SK-N-SH (cell line): ENCODE measurements at regions not wholly inside any gene's neighbourhood (a gene's known extent, or its start where the extent isn't known, plus 50 kb on each side); places are given as distances from the start of the nearest gene placed in this dataset.

Experiments used
- EP300 ChIP-seq, 2 experiments: IDR thresholded peaks; 2 replicates each; pipeline versions ENCODE4 v1.4.0 to v1.6.1; 2012; ENCODE audit warnings: borderline replicate concordance in 1 of 2, low read depth in 1 of 2, low read length in 1 of 2
- FOSL2 ChIP-seq: IDR thresholded peaks from 2 replicates; pipeline ENCODE4 v1.4.0; 2012; ENCODE audit warnings: low read depth, mild to moderate bottlenecking, moderate library complexity, borderline replicate concordance
- GABPA ChIP-seq: IDR thresholded peaks from 2 replicates; pipeline ENCODE4 v1.4.0; 2012; ENCODE audit warnings: low read depth, mild to moderate bottlenecking
- NFIC ChIP-seq: IDR thresholded peaks from 2 replicates; pipeline ENCODE4 v1.4.0; 2012; ENCODE audit warnings: borderline replicate concordance
- POLR2AphosphoS5 ChIP-seq: IDR thresholded peaks from 2 replicates; pipeline ENCODE4 v1.6.1; 2012; ENCODE audit warnings: low read depth, low read length
- RCOR1 ChIP-seq: fragments of 150-350 bp; IDR thresholded peaks from 2 replicates; pipeline ENCODE4 v1.6.1; 2017; ENCODE audit warnings: antibody characterized with exemption, low read length
- RFX5 ChIP-seq: IDR thresholded peaks from 2 replicates; pipeline ENCODE4 v1.6.1; 2012; ENCODE audit warnings: mild to moderate bottlenecking, improper control_type of control experiment, low read length
- YY1 ChIP-seq: IDR thresholded peaks from 2 replicates; pipeline ENCODE4 v1.4.0; 2012; ENCODE audit warnings: low read depth, mild to moderate bottlenecking
- TF ChIP-seq, protein P1 (sequence below): fragments of 150-350 bp; IDR thresholded peaks from 2 replicates; pipeline ENCODE4 v1.6.1; 2017; ENCODE audit warnings: antibody characterized with exemption, low read length, low read depth, borderline replicate concordance
- TF ChIP-seq, protein P2 (sequence below): fragments of 200-600 bp; sonication (generic); IDR thresholded peaks from 2 replicates; pipeline ENCODE4 v1.6.1; 2017; ENCODE audit warnings: antibody characterized with exemption, mild to moderate bottlenecking, moderate library complexity
- TF ChIP-seq, protein P3 (sequence below): IDR thresholded peaks from 2 replicates; pipeline ENCODE4 v1.6.1; 2012; ENCODE audit warnings: mild to moderate bottlenecking, low read depth, low read length, moderate library complexity
- TF ChIP-seq, protein P4 (sequence below): IDR thresholded peaks from 2 replicates; pipeline ENCODE4; 2012

DNA sequence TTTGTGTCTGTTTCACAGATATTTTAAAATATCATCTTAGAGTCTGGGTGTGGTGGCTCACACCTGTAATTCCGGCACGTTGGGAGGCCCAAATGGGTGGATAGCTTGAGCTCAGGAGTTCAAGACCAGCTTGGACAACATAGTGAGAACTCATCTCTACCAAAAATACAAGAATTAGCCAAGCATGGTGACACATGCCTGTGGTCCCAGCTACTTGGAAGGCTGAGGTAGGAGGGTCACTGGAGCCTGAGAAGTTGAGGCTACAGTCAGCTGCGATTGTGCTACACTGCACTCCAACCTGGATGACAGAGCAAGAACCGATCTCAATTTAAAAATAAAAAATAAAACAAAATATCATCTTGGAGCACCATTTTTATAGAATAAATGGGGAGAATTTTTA is 1247.6 kb upstream of the MIR17HG start:
- TF ChIP-seq NFIC (no peak), YY1 (no peak), FOSL2 (no peak), RFX5 (no peak), EP300 (IDR thresholded peaks at IDR 0.05; ENCODE audit: borderline replicate concordance in 1 of 2, low read depth in 1 of 2, low read length in 1 of 2) (no peak), RCOR1 (no peak), POLR2AphosphoS5 (no peak), GABPA (no peak)
- TF ChIP-seq, protein P1, sequence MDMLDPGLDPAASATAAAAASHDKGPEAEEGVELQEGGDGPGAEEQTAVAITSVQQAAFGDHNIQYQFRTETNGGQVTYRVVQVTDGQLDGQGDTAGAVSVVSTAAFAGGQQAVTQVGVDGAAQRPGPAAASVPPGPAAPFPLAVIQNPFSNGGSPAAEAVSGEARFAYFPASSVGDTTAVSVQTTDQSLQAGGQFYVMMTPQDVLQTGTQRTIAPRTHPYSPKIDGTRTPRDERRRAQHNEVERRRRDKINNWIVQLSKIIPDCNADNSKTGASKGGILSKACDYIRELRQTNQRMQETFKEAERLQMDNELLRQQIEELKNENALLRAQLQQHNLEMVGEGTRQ, result no peak
- TF ChIP-seq, protein P2, sequence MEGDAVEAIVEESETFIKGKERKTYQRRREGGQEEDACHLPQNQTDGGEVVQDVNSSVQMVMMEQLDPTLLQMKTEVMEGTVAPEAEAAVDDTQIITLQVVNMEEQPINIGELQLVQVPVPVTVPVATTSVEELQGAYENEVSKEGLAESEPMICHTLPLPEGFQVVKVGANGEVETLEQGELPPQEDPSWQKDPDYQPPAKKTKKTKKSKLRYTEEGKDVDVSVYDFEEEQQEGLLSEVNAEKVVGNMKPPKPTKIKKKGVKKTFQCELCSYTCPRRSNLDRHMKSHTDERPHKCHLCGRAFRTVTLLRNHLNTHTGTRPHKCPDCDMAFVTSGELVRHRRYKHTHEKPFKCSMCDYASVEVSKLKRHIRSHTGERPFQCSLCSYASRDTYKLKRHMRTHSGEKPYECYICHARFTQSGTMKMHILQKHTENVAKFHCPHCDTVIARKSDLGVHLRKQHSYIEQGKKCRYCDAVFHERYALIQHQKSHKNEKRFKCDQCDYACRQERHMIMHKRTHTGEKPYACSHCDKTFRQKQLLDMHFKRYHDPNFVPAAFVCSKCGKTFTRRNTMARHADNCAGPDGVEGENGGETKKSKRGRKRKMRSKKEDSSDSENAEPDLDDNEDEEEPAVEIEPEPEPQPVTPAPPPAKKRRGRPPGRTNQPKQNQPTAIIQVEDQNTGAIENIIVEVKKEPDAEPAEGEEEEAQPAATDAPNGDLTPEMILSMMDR, result no peak
- TF ChIP-seq, protein P3, sequence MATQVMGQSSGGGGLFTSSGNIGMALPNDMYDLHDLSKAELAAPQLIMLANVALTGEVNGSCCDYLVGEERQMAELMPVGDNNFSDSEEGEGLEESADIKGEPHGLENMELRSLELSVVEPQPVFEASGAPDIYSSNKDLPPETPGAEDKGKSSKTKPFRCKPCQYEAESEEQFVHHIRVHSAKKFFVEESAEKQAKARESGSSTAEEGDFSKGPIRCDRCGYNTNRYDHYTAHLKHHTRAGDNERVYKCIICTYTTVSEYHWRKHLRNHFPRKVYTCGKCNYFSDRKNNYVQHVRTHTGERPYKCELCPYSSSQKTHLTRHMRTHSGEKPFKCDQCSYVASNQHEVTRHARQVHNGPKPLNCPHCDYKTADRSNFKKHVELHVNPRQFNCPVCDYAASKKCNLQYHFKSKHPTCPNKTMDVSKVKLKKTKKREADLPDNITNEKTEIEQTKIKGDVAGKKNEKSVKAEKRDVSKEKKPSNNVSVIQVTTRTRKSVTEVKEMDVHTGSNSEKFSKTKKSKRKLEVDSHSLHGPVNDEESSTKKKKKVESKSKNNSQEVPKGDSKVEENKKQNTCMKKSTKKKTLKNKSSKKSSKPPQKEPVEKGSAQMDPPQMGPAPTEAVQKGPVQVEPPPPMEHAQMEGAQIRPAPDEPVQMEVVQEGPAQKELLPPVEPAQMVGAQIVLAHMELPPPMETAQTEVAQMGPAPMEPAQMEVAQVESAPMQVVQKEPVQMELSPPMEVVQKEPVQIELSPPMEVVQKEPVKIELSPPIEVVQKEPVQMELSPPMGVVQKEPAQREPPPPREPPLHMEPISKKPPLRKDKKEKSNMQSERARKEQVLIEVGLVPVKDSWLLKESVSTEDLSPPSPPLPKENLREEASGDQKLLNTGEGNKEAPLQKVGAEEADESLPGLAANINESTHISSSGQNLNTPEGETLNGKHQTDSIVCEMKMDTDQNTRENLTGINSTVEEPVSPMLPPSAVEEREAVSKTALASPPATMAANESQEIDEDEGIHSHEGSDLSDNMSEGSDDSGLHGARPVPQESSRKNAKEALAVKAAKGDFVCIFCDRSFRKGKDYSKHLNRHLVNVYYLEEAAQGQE, result no peak
- TF ChIP-seq, protein P4, sequence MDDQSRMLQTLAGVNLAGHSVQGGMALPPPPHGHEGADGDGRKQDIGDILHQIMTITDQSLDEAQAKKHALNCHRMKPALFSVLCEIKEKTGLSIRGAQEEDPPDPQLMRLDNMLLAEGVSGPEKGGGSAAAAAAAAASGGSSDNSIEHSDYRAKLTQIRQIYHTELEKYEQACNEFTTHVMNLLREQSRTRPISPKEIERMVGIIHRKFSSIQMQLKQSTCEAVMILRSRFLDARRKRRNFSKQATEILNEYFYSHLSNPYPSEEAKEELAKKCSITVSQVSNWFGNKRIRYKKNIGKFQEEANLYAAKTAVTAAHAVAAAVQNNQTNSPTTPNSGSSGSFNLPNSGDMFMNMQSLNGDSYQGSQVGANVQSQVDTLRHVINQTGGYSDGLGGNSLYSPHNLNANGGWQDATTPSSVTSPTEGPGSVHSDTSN, result no peak
